ENCODE measurements at regions not wholly inside any gene's neighbourhood (a gene's known extent, or its start where the extent isn't known, plus 50 kb on each side); places are given as distances from the start of the nearest gene placed in this dataset.

- no peaks in the 10 kb centered on the region; the same call in 1 of the 2 replicates for H3K36me3 ChIP-seq (ENCODE audit: control insufficient read depth, insufficient read depth, low read length)
- POLR2A ChIA-PET: interaction anchor here (0.6 kb wide), 1 partner anchor 166 kb away, joined by 3 read pairs; no protein-coding TSS in a partner anchor
- no peak for ATAC-seq
- H3K27me3 ChIP-seq (ENCODE audit: control insufficient read depth, insufficient read depth, low read length): no peaks in the 10 kb centered on the region
- peaks cover 32% of the 10 kb centered on the region for H3K4me1 ChIP-seq (ENCODE audit: control insufficient read depth, insufficient read depth, low read length)
- H3K4me3 ChIP-seq (ENCODE audit: low read depth in 2 of 2, low read length in 2 of 2): no peak overlapping the region
- in situ Hi-C loops (cut with HindIII; ENCODE audit: low pct_unique_long_range_greater_than_20kb, low sequenced_read_pairs): no loop called here
- H3K27ac ChIP-seq (ENCODE audit: low read length): peak overlapping the region; percentile 69
- BruUV-seq (replicated peaks): no TSS peak
- intact Hi-C loops (cut with micrococcal nuclease; ENCODE audit: unreplicated experiment): no loop called here
- CTCF ChIA-PET: no interaction called here
- DNase-seq (ENCODE audit: low read depth, low spot score): no peak
- H3K9me3 ChIP-seq (ENCODE audit: control insufficient read depth, insufficient read depth, low read depth, low read length): no peaks in the 10 kb centered on the region
- TF ChIP-seq SIN3A (IDR thresholded peaks at IDR 0.05; ENCODE audit: borderline replicate concordance, insufficient read depth, low read depth, low read length) (no peak), CTCF (IDR thresholded peaks at IDR 0.05) (no peak), REST (IDR thresholded peaks at IDR 0.05; ENCODE audit: insufficient read depth in 1 of 2, low read depth in 2 of 2, low read length in 1 of 2) (no peak), TCF7L2 (IDR thresholded peaks at IDR 0.05; ENCODE audit: low read depth, low read length) (no peak), POLR2AphosphoS5 (IDR thresholded peaks at IDR 0.05; ENCODE audit: low read depth, low read length) (no peak)
Observed at GRCh38 chr1:227429447-227430359, 111.4 kb upstream of the CDC42BPA start.

- H3K36me3 ChIP-seq (ENCODE audit: control insufficient read depth, insufficient read depth, low read length): no peaks in the 10 kb centered on the region; the same call in 1 of the 2 replicates
- peak overlapping the region; percentile 69 for H3K27ac ChIP-seq (ENCODE audit: low read length)
- peak overlapping the region in 1 of 2 experiments; percentile 36; a peak in 2 of 4 replicates for H3K4me3 ChIP-seq (ENCODE audit: low read depth in 2 of 2, low read length in 2 of 2)
- ChIA-PET CTCF (no interaction called here), POLR2A (interaction anchor here (0.6 kb wide), 1 partner anchor 165 kb away, joined by 3 read pairs; no protein-coding TSS in a partner anchor)
- intact Hi-C loops (cut with micrococcal nuclease; ENCODE audit: unreplicated experiment) (no loop called here), in situ Hi-C loops (cut with HindIII; ENCODE audit: low pct_unique_long_range_greater_than_20kb, low sequenced_read_pairs) (no loop called here)
- H3K4me1 ChIP-seq (ENCODE audit: control insufficient read depth, insufficient read depth, low read length): peaks cover 35% of the 10 kb centered on the region
- peak; percentile 77 for ATAC-seq
- no peak for DNase-seq (ENCODE audit: low read depth, low spot score)
- no TSS peak for BruUV-seq (replicated peaks)
- TF ChIP-seq TCF7L2 (IDR thresholded peaks at IDR 0.05; ENCODE audit: low read depth, low read length): 0 out of 2 replicates have a peak, but pooled peaks have one; percentile 55
- no peak for TF ChIP-seq CTCF (IDR thresholded peaks at IDR 0.05)
- TF ChIP-seq REST (IDR thresholded peaks at IDR 0.05; ENCODE audit: insufficient read depth in 1 of 2, low read depth in 2 of 2, low read length in 1 of 2): no peak
- no peak for TF ChIP-seq POLR2AphosphoS5 (IDR thresholded peaks at IDR 0.05; ENCODE audit: low read depth, low read length)
- no peaks in the 10 kb centered on the region for H3K9me3 ChIP-seq (ENCODE audit: control insufficient read depth, insufficient read depth, low read depth, low read length)
- no peaks in the 10 kb centered on the region for H3K27me3 ChIP-seq (ENCODE audit: control insufficient read depth, insufficient read depth, low read length)
Observed at GRCh38 chr1:227428803-227429202, 110.5 kb upstream of the CDC42BPA start.
